ENCODE measurements at regions not wholly inside any gene's neighbourhood (a gene's known extent, or its start where the extent isn't known, plus 50 kb on each side); places are given as distances from the start of the nearest gene placed in this dataset.

GRCh38 chr7:49150486-49150885 lies 226.1 kb downstream of the CDC14C start:
- H2AK5ac ChIP-seq (ENCODE audit: low read depth, low read length): no peak overlapping the region
- no peak overlapping the region for H4K91ac ChIP-seq (ENCODE audit: insufficient read depth, low read depth, low read length)
- no peak overlapping the region for H3K56ac ChIP-seq (ENCODE audit: extremely low read depth, insufficient read depth, low read length)
- no peak overlapping the region for H3K23ac ChIP-seq (ENCODE audit: low read depth, low read length)
- no peaks in the 10 kb centered on the region for H4K20me1 ChIP-seq (ENCODE audit: insufficient read depth, low read length)
- no peak overlapping the region for H2AFZ ChIP-seq (replicated peaks; ENCODE audit: low read length, poor library complexity)
- H4K5ac ChIP-seq (ENCODE audit: low read depth, low read length): no peak overlapping the region
- H3K79me1 ChIP-seq (ENCODE audit: low read depth in 1 of 2, low read length in 2 of 2): no peaks in the 10 kb centered on the region
- no peak overlapping the region for H3K27ac ChIP-seq (ENCODE audit: insufficient read depth, low read length)
- H3K4me3 ChIP-seq (ENCODE audit: insufficient read depth, low read depth, low read length): no peak overlapping the region
- no peaks in the 10 kb centered on the region for H3K4me1 ChIP-seq (ENCODE audit: control insufficient read depth, insufficient read depth, low read length)
- ChIA-PET POLR2A (ENCODE audit: unreplicated experiment) (no interaction called here), CTCF (no interaction called here)
- H2BK20ac ChIP-seq (ENCODE audit: low read depth, low read length): no peak overlapping the region
- H2BK5ac ChIP-seq (ENCODE audit: low read depth, low read length, poor library complexity, severe bottlenecking): no peak overlapping the region
- DNase-seq (no peak), ATAC-seq (ENCODE audit: low read depth) (no peak)
- no peak overlapping the region for H3K9ac ChIP-seq (ENCODE audit: low read depth, low read length)
- no peak overlapping the region for H3K4me2 ChIP-seq (ENCODE audit: low read depth, low read length)
- H3K9me1 ChIP-seq (ENCODE audit: insufficient read depth, low read length): no peaks in the 10 kb centered on the region
- no peak overlapping the region for H2BK15ac ChIP-seq (ENCODE audit: low read depth, low read length)
- no peak overlapping the region for H4K8ac ChIP-seq (ENCODE audit: low read depth in 2 of 2, low read length in 2 of 2)
- no peaks in the 10 kb centered on the region for H3K9me3 ChIP-seq (ENCODE audit: control insufficient read depth, insufficient read depth, low read length)
- WGBS, 2 experiments (ENCODE audit: extremely low coverage in 2 of 2, insufficient read length in 1 of 2): no CpG with 5 or more reads among the region's 3 CpGs
- H2BK120ac ChIP-seq (ENCODE audit: low read depth, low read length): no peak overlapping the region
- dilution Hi-C loops (cut with HindIII; ENCODE audit: low sequenced_read_pairs, unreplicated experiment): no loop called here
- H3K4ac ChIP-seq (ENCODE audit: low read depth, low read length): no peak overlapping the region
- no peak for TF ChIP-seq FOS (IDR thresholded peaks at IDR 0.05; ENCODE audit: low read depth, low read length)
- no peak for TF ChIP-seq CHD1 (IDR thresholded peaks at IDR 0.05; ENCODE audit: low read depth, low read length)
- no peak for TF ChIP-seq POLR2A (IDR thresholded peaks at IDR 0.05; ENCODE audit: low read depth, low read length)
- no peak for TF ChIP-seq CEBPB (IDR thresholded peaks at IDR 0.05; ENCODE audit: low read depth, low read length)
- no peak for TF ChIP-seq MAFK (IDR thresholded peaks at IDR 0.05; ENCODE audit: low read depth, low read length)
- no peak for TF ChIP-seq SMC3 (IDR thresholded peaks at IDR 0.05; ENCODE audit: low read depth, low read length)
- no peak for TF ChIP-seq ELK1 (IDR thresholded peaks at IDR 0.05; ENCODE audit: borderline replicate concordance, low read depth, low read length)
- no peak for TF ChIP-seq MAZ (IDR thresholded peaks at IDR 0.05; ENCODE audit: borderline replicate concordance, low read depth, low read length)
- TF ChIP-seq, protein P1, sequence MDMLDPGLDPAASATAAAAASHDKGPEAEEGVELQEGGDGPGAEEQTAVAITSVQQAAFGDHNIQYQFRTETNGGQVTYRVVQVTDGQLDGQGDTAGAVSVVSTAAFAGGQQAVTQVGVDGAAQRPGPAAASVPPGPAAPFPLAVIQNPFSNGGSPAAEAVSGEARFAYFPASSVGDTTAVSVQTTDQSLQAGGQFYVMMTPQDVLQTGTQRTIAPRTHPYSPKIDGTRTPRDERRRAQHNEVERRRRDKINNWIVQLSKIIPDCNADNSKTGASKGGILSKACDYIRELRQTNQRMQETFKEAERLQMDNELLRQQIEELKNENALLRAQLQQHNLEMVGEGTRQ (IDR thresholded peaks at IDR 0.05; ENCODE audit: low read depth, low read length): no peak
- no peak for TF ChIP-seq BHLHE40 (IDR thresholded peaks at IDR 0.05; ENCODE audit: low read depth, low read length)
- TF ChIP-seq NFE2L2 (IDR thresholded peaks at IDR 0.05; ENCODE audit: low read depth, low read length): no peak
- TF ChIP-seq RFX5 (IDR thresholded peaks at IDR 0.05; ENCODE audit: low read depth, low read length): no peak
- TF ChIP-seq RCOR1 (IDR thresholded peaks at IDR 0.05; ENCODE audit: insufficient replicate concordance, low read length): no peak
- no peak for TF ChIP-seq CTCF (conservative IDR thresholded peaks at IDR 0.05; ENCODE audit: low read depth, low read length)
- no peak overlapping the region for H3K14ac ChIP-seq (replicated peaks; ENCODE audit: low read depth, low read length)
- H2AK9ac ChIP-seq (replicated peaks; ENCODE audit: low read depth, low read length, poor library complexity): no peak overlapping the region
- no peaks in the 10 kb centered on the region for H3K36me3 ChIP-seq (ENCODE audit: control insufficient read depth, insufficient read depth, low read length)
- no peak overlapping the region for H3K18ac ChIP-seq (ENCODE audit: low read depth, low read length)
- BruUV-seq (replicated peaks): no TSS peak
- H3K27me3 ChIP-seq (ENCODE audit: control insufficient read depth, insufficient read depth, low read length): no peaks in the 10 kb centered on the region
- intact Hi-C loops (cut with micrococcal nuclease): no loop called here
- in situ Hi-C loops (cut with MboI; ENCODE audit: low sequenced_read_pairs): no loop called here

All from IMR-90 (cell line).